IMR-90 (cell line): ENCODE measurements at regions not wholly inside any gene's neighbourhood (a gene's known extent, or its start where the extent isn't known, plus 50 kb on each side); places are given as distances from the start of the nearest gene placed in this dataset.

Source experiments
- ATAC-seq: fragments of 200-7000 bp; cut with Tn5 transposase; 2 replicates; pipeline ENCODE4 v1.9.1; 2020; ENCODE audit warnings: low read depth, mild to moderate bottlenecking, moderate library complexity
- BruUV-seq: library from RNA; stranded (reverse); fragments of 400-500 nt; replicated peaks from 2 replicates; lab custom pipeline; 2021; lab: Mats Ljungman, UMichigan
- CTCF ChIA-PET: fragments of 300-600 bp; formaldehyde crosslinking; extraction: SDS; loops from one replicate; lab custom pipeline; 2021; ENCODE audit warnings: antibody characterized with exemption; lab: Yijun Ruan, JAX
- POLR2A ChIA-PET: fragments of 300-600 bp; sonication (Branson Sonifier 250); formaldehyde crosslinking; loops from one replicate; lab custom pipeline; 2022; ENCODE audit warnings: antibody characterized with exemption; ENCODE audit not compliant: unreplicated experiment; lab: Charles Lee
- DNase-seq: peaks from one replicate; pipeline ENCODE4 v3.0.0; 2013
- H2AFZ ChIP-seq: replicated peaks from 2 replicates; pipeline ENCODE3; 2013; ENCODE audit warnings: low read length, mild to moderate bottlenecking; ENCODE audit not compliant: poor library complexity
- H2AK5ac ChIP-seq: 2 replicates; pipeline ENCODE4 v1.6.1; 2013; ENCODE audit warnings: low read depth, low read length, inconsistent platforms
- H2AK9ac ChIP-seq: replicated peaks from 2 replicates; pipeline ENCODE3; 2013; ENCODE audit warnings: mild to moderate bottlenecking, low read depth, low read length, moderate library complexity; ENCODE audit not compliant: poor library complexity
- H2BK120ac ChIP-seq: 2 replicates; pipeline ENCODE4 v1.6.1; 2013; ENCODE audit warnings: low read depth, low read length, inconsistent platforms
- H2BK15ac ChIP-seq: 3 replicates; pipeline ENCODE4 v1.6.1; 2013; ENCODE audit warnings: low read depth, low read length, inconsistent platforms
- H2BK20ac ChIP-seq: 2 replicates; pipeline ENCODE4 v1.6.1; 2013; ENCODE audit warnings: low read depth, mild to moderate bottlenecking, inconsistent platforms, low read length, moderate library complexity
- H2BK5ac ChIP-seq: 2 replicates; pipeline ENCODE4 v1.6.1; 2013; ENCODE audit warnings: mild to moderate bottlenecking, low read depth, low read length, inconsistent platforms; ENCODE audit not compliant: poor library complexity, severe bottlenecking
- H3K14ac ChIP-seq: replicated peaks from 2 replicates; pipeline ENCODE4 v1.6.1; 2013; ENCODE audit warnings: low read depth, low read length, inconsistent platforms
- H3K18ac ChIP-seq: 2 replicates; pipeline ENCODE4 v1.6.1; 2013; ENCODE audit warnings: low read depth, low read length, control low read depth
- H3K23ac ChIP-seq: 2 replicates; pipeline ENCODE4 v1.6.1; 2013; ENCODE audit warnings: low read depth, low read length, inconsistent platforms
- H3K27ac ChIP-seq: 2 replicates; pipeline ENCODE4 v1.5.1; 2013; ENCODE audit warnings: mild to moderate bottlenecking, control low read depth, low read length; ENCODE audit not compliant: insufficient read depth
- H3K27me3 ChIP-seq: 2 replicates; pipeline ENCODE4 v1.6.1; 2013; ENCODE audit warnings: low read length; ENCODE audit not compliant: control insufficient read depth, insufficient read depth
- H3K36me3 ChIP-seq: 2 replicates; pipeline ENCODE4 v1.6.1; 2013; ENCODE audit warnings: low read length, mixed read lengths; ENCODE audit not compliant: control insufficient read depth, insufficient read depth
- H3K4ac ChIP-seq: 2 replicates; pipeline ENCODE4 v1.6.1; 2013; ENCODE audit warnings: low read depth, low read length, inconsistent platforms
- H3K4me1 ChIP-seq: 2 replicates; pipeline ENCODE4 v1.6.1; 2013; ENCODE audit warnings: low read length, mixed read lengths; ENCODE audit not compliant: control insufficient read depth, insufficient read depth
- H3K4me2 ChIP-seq: 2 replicates; pipeline ENCODE4 v1.6.1; 2013; ENCODE audit warnings: low read depth, mild to moderate bottlenecking, control low read depth, low read length, moderate library complexity
- H3K4me3 ChIP-seq: 2 replicates; pipeline ENCODE4 v1.5.1; 2013; ENCODE audit warnings: low read depth, mild to moderate bottlenecking, control low read depth, low read length, moderate library complexity; ENCODE audit not compliant: insufficient read depth
- H3K56ac ChIP-seq: 2 replicates; pipeline ENCODE4 v1.6.1; 2013; ENCODE audit warnings: low read length, inconsistent platforms; ENCODE audit not compliant: insufficient read depth; ENCODE audit errors: extremely low read depth
- H3K79me1 ChIP-seq, 2 experiments: 2 replicates each; pipeline ENCODE4 v1.6.1; 2013; ENCODE audit warnings: low read length in 2 of 2, inconsistent platforms in 1 of 2, low read depth in 1 of 2
- H3K9ac ChIP-seq: 2 replicates; pipeline ENCODE4 v1.6.1; 2013; ENCODE audit warnings: low read depth, low read length, control low read depth
- H3K9me1 ChIP-seq: 2 replicates; pipeline ENCODE4 v1.6.1; 2013; ENCODE audit warnings: low read length, inconsistent platforms; ENCODE audit not compliant: insufficient read depth
- H3K9me3 ChIP-seq: 2 replicates; pipeline ENCODE4 v1.6.1; 2013; ENCODE audit warnings: low read length; ENCODE audit not compliant: control insufficient read depth, insufficient read depth
- H4K20me1 ChIP-seq: 2 replicates; pipeline ENCODE4 v1.6.1; 2013; ENCODE audit warnings: low read length, inconsistent platforms; ENCODE audit not compliant: insufficient read depth
- H4K5ac ChIP-seq: 2 replicates; pipeline ENCODE4 v1.6.1; 2013; ENCODE audit warnings: mild to moderate bottlenecking, low read depth, low read length, control low read depth
- H4K8ac ChIP-seq, 2 experiments: 2 replicates each; pipeline ENCODE4 v1.6.1; 2013; ENCODE audit warnings: low read depth in 2 of 2, low read length in 2 of 2, control low read depth in 1 of 2, inconsistent platforms in 1 of 2
- H4K91ac ChIP-seq: 2 replicates; pipeline ENCODE4 v1.6.1; 2013; ENCODE audit warnings: low read depth, low read length, inconsistent platforms; ENCODE audit not compliant: insufficient read depth
- BHLHE40 ChIP-seq: fragments of 150-350 bp; IDR thresholded peaks from 2 replicates; pipeline ENCODE4 v1.6.1; 2016; ENCODE audit warnings: mild to moderate bottlenecking, low read depth, low read length
- CEBPB ChIP-seq: IDR thresholded peaks from 2 replicates; pipeline ENCODE4 v1.6.1; 2012; ENCODE audit warnings: low read depth, low read length, improper control_type of control experiment
- CHD1 ChIP-seq: IDR thresholded peaks from 2 replicates; pipeline ENCODE4 v1.6.1; 2012; ENCODE audit warnings: low read depth, low read length, improper control_type of control experiment
- CTCF ChIP-seq: conservative IDR thresholded peaks from 2 replicates; pipeline ENCODE4 v1.5.1; 2012; ENCODE audit warnings: mild to moderate bottlenecking, low read depth, low read length, improper control_type of control experiment
- ELK1 ChIP-seq: fragments of 150-350 bp; IDR thresholded peaks from 2 replicates; pipeline ENCODE4 v1.6.1; 2016; ENCODE audit warnings: low read depth, mild to moderate bottlenecking, low read length, moderate library complexity, borderline replicate concordance
- FOS ChIP-seq: fragments of 150-350 bp; IDR thresholded peaks from 2 replicates; pipeline ENCODE4 v1.6.1; 2016; ENCODE audit warnings: low read depth, low read length
- MAFK ChIP-seq: IDR thresholded peaks from 2 replicates; pipeline ENCODE4 v1.6.1; 2012; ENCODE audit warnings: low read depth, low read length, improper control_type of control experiment
- MAZ ChIP-seq: IDR thresholded peaks from 2 replicates; pipeline ENCODE4 v1.6.1; 2012; ENCODE audit warnings: low read depth, mild to moderate bottlenecking, low read length, improper control_type of control experiment, moderate library complexity, borderline replicate concordance
- MXI1 ChIP-seq: IDR thresholded peaks from 2 replicates; pipeline ENCODE4 v1.6.1; 2012; ENCODE audit warnings: low read depth, mild to moderate bottlenecking, low read length, moderate library complexity, borderline replicate concordance
- NFE2L2 ChIP-seq: fragments of 150-350 bp; IDR thresholded peaks from 2 replicates; pipeline ENCODE4 v1.6.1; 2016; ENCODE audit warnings: low read depth, mild to moderate bottlenecking, low read length
- POLR2A ChIP-seq: IDR thresholded peaks from 2 replicates; pipeline ENCODE4 v1.6.1; 2012; ENCODE audit warnings: mild to moderate bottlenecking, low read depth, low read length
- RAD21 ChIP-seq: IDR thresholded peaks from 2 replicates; pipeline ENCODE4 v1.6.1; 2012; ENCODE audit warnings: low read length, improper control_type of control experiment
- RCOR1 ChIP-seq: IDR thresholded peaks from 2 replicates; pipeline ENCODE4 v1.6.1; 2012; ENCODE audit warnings: mild to moderate bottlenecking, low read length, improper control_type of control experiment; ENCODE audit not compliant: insufficient replicate concordance
- RFX5 ChIP-seq: IDR thresholded peaks from 2 replicates; pipeline ENCODE4 v1.8.0; 2012; ENCODE audit warnings: low read depth, mild to moderate bottlenecking, low read length, moderate library complexity
- SMC3 ChIP-seq: fragments of 150-350 bp; IDR thresholded peaks from 2 replicates; pipeline ENCODE4 v1.6.1; 2016; ENCODE audit warnings: low read depth, mild to moderate bottlenecking, antibody characterized with exemption, low read length, moderate library complexity
- USF2 ChIP-seq: fragments of 150-350 bp; IDR thresholded peaks from 2 replicates; pipeline ENCODE4 v1.6.1; 2017; ENCODE audit warnings: mild to moderate bottlenecking, antibody characterized with exemption, low read length, low read depth
- WGBS, 2 experiments: methylation state at CpG; one replicate each; pipeline versions ENCODE4 v1.1.5 to v1.1.7; 2013; ENCODE audit warnings: missing lambda C conversion rate in 2 of 2; ENCODE audit not compliant: insufficient read length in 1 of 2; ENCODE audit errors: extremely low coverage in 2 of 2; 5-methylcytosine and 5-hydroxymethylcytosine counted together
- dilution Hi-C: fragments of 300-500 bp; cut with HindIII; formaldehyde crosslinking; loops from one replicate; pipeline ENCODE4 v1.14.3; 2018; ENCODE audit warnings: low sequenced_read_pairs; ENCODE audit not compliant: unreplicated experiment
- in situ Hi-C: fragments of 300-500 bp; cut with MboI; formaldehyde crosslinking; loops from 3 replicates; pipeline ENCODE4 v1.14.3; 2019; ENCODE audit warnings: low sequenced_read_pairs, inconsistent platforms, mixed read lengths
- intact Hi-C: fragments of 100-400 bp; cut with micrococcal nuclease; formaldehyde crosslinking; loops from 2 replicates; pipeline ENCODE4 v1.10.0; 2022

- Histone ChIP-seq H3K23ac (no peak overlapping the region), H4K20me1 (no peaks in the 10 kb centered on the region), H3K4me1 (no peaks in the 10 kb centered on the region), H3K9ac (no peak overlapping the region), H2BK120ac (no peak overlapping the region), H2AFZ (no peak overlapping the region), H3K4me3 (no peak overlapping the region), H4K8ac (no peak overlapping the region), H3K27me3 (no peaks in the 10 kb centered on the region), H3K27ac (no peak overlapping the region), H3K18ac (no peak overlapping the region), H3K79me1 (no peaks in the 10 kb centered on the region), H4K5ac (no peak overlapping the region), H2BK15ac (no peak overlapping the region), H2BK20ac (no peak overlapping the region), H3K14ac (no peak overlapping the region), H2BK5ac (no peak overlapping the region), H3K56ac (no peak overlapping the region), H3K36me3 (no peaks in the 10 kb centered on the region), H4K91ac (no peak overlapping the region), H2AK5ac (no peak overlapping the region), H2AK9ac (no peak overlapping the region), H3K4ac (no peak overlapping the region), H3K9me3 (peaks cover 2% of the 10 kb centered on the region; the same call in 1 of the 2 replicates), H3K9me1 (no peaks in the 10 kb centered on the region), H3K4me2 (no peak overlapping the region)
- intact Hi-C loops (no loop called here), dilution Hi-C loops (no loop called here), in situ Hi-C loops (no loop called here)
- ChIA-PET CTCF (no interaction called here), POLR2A (no interaction called here)
- no peak for ATAC-seq
- TF ChIP-seq FOS (no peak), MXI1 (no peak), CTCF (no peak), RFX5 (no peak), MAFK (no peak), ELK1 (no peak), RAD21 (no peak), USF2 (no peak), POLR2A (no peak), SMC3 (no peak), NFE2L2 (no peak), BHLHE40 (no peak), RCOR1 (no peak), MAZ (no peak), CEBPB (no peak), CHD1 (no peak)
- DNase-seq: no peak
- 59 to 100% methylated on average over 3 to 8 of the region's 9 CpGs for WGBS, 2 experiments
- no TSS peak for BruUV-seq
Observed at GRCh38 chr21:31409831-31410487, 65.9 kb upstream of the TIAM1 start.
